ENCODE measurements at regions not wholly inside any gene's neighbourhood (a gene's known extent, or its start where the extent isn't known, plus 50 kb on each side); places are given as distances from the start of the nearest gene placed in this dataset.

DNA sequence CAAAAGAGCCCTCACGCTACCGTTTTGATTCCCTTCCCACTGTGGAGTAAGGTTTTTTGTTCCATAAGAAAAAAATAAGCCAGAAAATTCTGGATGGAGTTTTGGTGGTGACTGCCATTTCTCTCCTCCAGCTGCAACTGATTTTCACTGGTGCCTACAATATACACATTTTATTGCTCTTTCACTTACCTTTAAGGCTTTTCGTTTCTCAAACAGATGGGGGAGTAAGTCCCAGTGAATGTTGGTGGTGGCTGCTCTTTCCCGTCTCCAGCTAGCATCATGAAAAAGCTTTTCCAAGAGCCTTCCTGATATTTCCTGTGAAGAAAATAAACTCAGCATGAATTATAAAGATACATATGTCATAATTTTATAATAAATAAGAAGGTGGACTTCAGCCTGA, 932.5 kb upstream of the PIK3C3 start:
- TF ChIP-seq, protein P1, sequence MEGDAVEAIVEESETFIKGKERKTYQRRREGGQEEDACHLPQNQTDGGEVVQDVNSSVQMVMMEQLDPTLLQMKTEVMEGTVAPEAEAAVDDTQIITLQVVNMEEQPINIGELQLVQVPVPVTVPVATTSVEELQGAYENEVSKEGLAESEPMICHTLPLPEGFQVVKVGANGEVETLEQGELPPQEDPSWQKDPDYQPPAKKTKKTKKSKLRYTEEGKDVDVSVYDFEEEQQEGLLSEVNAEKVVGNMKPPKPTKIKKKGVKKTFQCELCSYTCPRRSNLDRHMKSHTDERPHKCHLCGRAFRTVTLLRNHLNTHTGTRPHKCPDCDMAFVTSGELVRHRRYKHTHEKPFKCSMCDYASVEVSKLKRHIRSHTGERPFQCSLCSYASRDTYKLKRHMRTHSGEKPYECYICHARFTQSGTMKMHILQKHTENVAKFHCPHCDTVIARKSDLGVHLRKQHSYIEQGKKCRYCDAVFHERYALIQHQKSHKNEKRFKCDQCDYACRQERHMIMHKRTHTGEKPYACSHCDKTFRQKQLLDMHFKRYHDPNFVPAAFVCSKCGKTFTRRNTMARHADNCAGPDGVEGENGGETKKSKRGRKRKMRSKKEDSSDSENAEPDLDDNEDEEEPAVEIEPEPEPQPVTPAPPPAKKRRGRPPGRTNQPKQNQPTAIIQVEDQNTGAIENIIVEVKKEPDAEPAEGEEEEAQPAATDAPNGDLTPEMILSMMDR (IDR thresholded peaks at IDR 0.05): no peak
- no peak for TF ChIP-seq POLR2A (IDR thresholded peaks at IDR 0.05)
